CD4-positive, alpha-beta T cell (primary cell): ENCODE measurements at regions not wholly inside any gene's neighbourhood (a gene's known extent, or its start where the extent isn't known, plus 50 kb on each side); places are given as distances from the start of the nearest gene placed in this dataset.

Source experiments
- ATAC-seq: fragments of 200-7000 bp; cut with Tn5 transposase; one replicate; pipeline ENCODE4 v1.10.0; 2022; ENCODE audit warnings: mild to moderate bottlenecking; ENCODE audit not compliant: poor library complexity
- CTCF ChIA-PET: fragments of 350-600 bp; sonication (Branson Sonifier 250); formaldehyde crosslinking; loops from one replicate; lab custom pipeline; 2021; ENCODE audit warnings: antibody characterized with exemption, inconsistent platforms; lab: Charles Lee
- POLR2A ChIA-PET: fragments of 350-600 bp; sonication (Branson Sonifier 250); formaldehyde crosslinking; loops from one replicate; lab custom pipeline; 2021; ENCODE audit warnings: antibody characterized with exemption, inconsistent platforms; lab: Charles Lee
- DNase-seq, 14 experiments: peaks; one replicate each; pipeline ENCODE4 v3.0.0-alpha.2; 2013 to 2020; ENCODE audit warnings: mixed read lengths in 2 of 14
- H3K27ac ChIP-seq, 2 donors: one replicate each; pipeline versions ENCODE4 v1.5.1 to v1.7.0; 2013; ENCODE audit warnings: low read length in 2 of 2, low read depth in 1 of 2, mild to moderate bottlenecking in 1 of 2
- H3K27me3 ChIP-seq, 2 experiments: 1 replicate in 1 of 2; 2 replicates in 1 of 2; pipeline versions ENCODE4 v1.6.1 to v1.7.0; 2013; ENCODE audit warnings: low read length in 2 of 2, control low read depth in 1 of 2, mild to moderate bottlenecking in 1 of 2, moderate library complexity in 1 of 2; ENCODE audit not compliant: insufficient read depth in 2 of 2, control insufficient read depth in 1 of 2
- H3K36me3 ChIP-seq: one replicate; pipeline ENCODE4 v1.6.1; 2013; ENCODE audit warnings: low read length, control low read depth; ENCODE audit not compliant: insufficient read depth
- H3K4me1 ChIP-seq: one replicate; pipeline ENCODE4 v1.6.1; 2013; ENCODE audit warnings: low read length, control low read depth; ENCODE audit not compliant: insufficient read depth
- H3K4me3 ChIP-seq: one replicate; pipeline ENCODE4 v1.5.1; 2013; ENCODE audit warnings: mild to moderate bottlenecking, low read length, moderate library complexity
- H3K9me3 ChIP-seq, 2 experiments: 1 replicate in 1 of 2; 2 replicates in 1 of 2; pipeline versions ENCODE4 v1.6.1 to v1.7.0; 2013; ENCODE audit warnings: low read length in 2 of 2, mild to moderate bottlenecking in 2 of 2, control low read depth in 1 of 2, moderate library complexity in 1 of 2; ENCODE audit not compliant: control insufficient read depth in 1 of 2, insufficient read depth in 1 of 2
- H3K27ac Mint-ChIP-seq: one replicate; pipeline ENCODE4 v1.8.0; 2020; ENCODE audit warnings: mixed read lengths
- H3K27me3 Mint-ChIP-seq: one replicate; pipeline ENCODE4 v1.8.0; 2021; ENCODE audit warnings: mixed read lengths
- H3K36me3 Mint-ChIP-seq: one replicate; pipeline ENCODE4 v1.8.0; 2021; ENCODE audit warnings: low read depth, mixed read lengths
- H3K4me1 Mint-ChIP-seq: one replicate; pipeline ENCODE4 v1.8.0; 2021; ENCODE audit warnings: low read depth, mixed read lengths
- H3K4me3 Mint-ChIP-seq: one replicate; pipeline ENCODE4 v1.8.0; 2020; ENCODE audit warnings: mild to moderate bottlenecking, mixed read lengths
- H3K9me3 Mint-ChIP-seq: one replicate; pipeline ENCODE4 v1.8.0; 2020; ENCODE audit warnings: mixed read lengths
- intact Hi-C, 2 experiments: fragments of 100-400 bp; cut with DNase I in 1 of 2; cut with micrococcal nuclease in 1 of 2; formaldehyde crosslinking; loops; one replicate each; pipeline versions ENCODE4 v1.15.1 to v1.9.0; 2023 to 2025; cut with DNase I, micrococcal nuclease
- TF ChIP-seq, protein P1 (sequence below): fragments of 200-600 bp; IDR thresholded peaks from one replicate; pipeline ENCODE4 v1.8.0; 2022; ENCODE audit warnings: antibody characterized with exemption, mild to moderate bottlenecking

DNA sequence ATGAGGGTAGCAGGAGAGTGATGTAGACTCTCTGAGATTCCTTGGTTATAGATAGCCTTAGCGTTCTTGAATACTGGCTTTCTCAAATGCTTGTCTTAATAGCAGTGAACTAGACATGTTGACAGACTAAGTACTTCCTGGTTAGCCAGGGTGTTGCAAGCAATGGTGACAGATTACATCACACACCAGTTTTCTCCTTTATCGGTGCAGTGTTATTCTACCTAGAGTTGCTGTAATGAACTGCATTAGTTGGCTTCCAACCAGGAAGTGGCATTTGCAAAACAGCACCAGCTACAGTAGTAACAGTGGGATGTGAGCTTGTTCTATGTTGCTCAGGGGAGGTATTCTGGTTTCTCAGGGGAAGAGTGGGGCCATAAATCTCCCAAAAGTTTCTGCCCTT is 582.2 kb upstream of the DDX18 start:
- Mint-ChIP-seq H3K36me3 (no peaks in the 10 kb centered on the region), H3K27ac (no peak overlapping the region), H3K4me1 (no peaks in the 10 kb centered on the region), H3K9me3 (peaks cover 21% of the 10 kb centered on the region), H3K4me3 (no peak overlapping the region), H3K27me3 (no peaks in the 10 kb centered on the region)
- CTCF ChIA-PET = no interaction called here
- no peaks in the 10 kb centered on the region for H3K36me3 ChIP-seq
- intact Hi-C loops = no loop called here
- peaks cover 8 to 9% of the 10 kb centered on the region in 2 experiments for H3K9me3 ChIP-seq
- H3K27me3 ChIP-seq = no peaks in the 10 kb centered on the region
- no peaks in the 10 kb centered on the region for H3K4me1 ChIP-seq
- DNase-seq (no peak), ATAC-seq (no peak)
- H3K27ac ChIP-seq = no peak overlapping the region
- TF ChIP-seq, protein P1, sequence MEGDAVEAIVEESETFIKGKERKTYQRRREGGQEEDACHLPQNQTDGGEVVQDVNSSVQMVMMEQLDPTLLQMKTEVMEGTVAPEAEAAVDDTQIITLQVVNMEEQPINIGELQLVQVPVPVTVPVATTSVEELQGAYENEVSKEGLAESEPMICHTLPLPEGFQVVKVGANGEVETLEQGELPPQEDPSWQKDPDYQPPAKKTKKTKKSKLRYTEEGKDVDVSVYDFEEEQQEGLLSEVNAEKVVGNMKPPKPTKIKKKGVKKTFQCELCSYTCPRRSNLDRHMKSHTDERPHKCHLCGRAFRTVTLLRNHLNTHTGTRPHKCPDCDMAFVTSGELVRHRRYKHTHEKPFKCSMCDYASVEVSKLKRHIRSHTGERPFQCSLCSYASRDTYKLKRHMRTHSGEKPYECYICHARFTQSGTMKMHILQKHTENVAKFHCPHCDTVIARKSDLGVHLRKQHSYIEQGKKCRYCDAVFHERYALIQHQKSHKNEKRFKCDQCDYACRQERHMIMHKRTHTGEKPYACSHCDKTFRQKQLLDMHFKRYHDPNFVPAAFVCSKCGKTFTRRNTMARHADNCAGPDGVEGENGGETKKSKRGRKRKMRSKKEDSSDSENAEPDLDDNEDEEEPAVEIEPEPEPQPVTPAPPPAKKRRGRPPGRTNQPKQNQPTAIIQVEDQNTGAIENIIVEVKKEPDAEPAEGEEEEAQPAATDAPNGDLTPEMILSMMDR = no peak
- H3K4me3 ChIP-seq = no peak overlapping the region
- POLR2A ChIA-PET = no interaction called here

- Mint-ChIP-seq H3K9me3 (peaks cover 17% of the 10 kb centered on the region), H3K4me1 (no peaks in the 10 kb centered on the region), H3K36me3 (no peaks in the 10 kb centered on the region), H3K4me3 (no peak overlapping the region), H3K27me3 (no peaks in the 10 kb centered on the region), H3K27ac (no peak overlapping the region)
- Histone ChIP-seq H3K27ac (no peak overlapping the region), H3K27me3 (no peaks in the 10 kb centered on the region), H3K36me3 (no peaks in the 10 kb centered on the region), H3K4me3 (no peak overlapping the region), H3K4me1 (no peaks in the 10 kb centered on the region), H3K9me3 (no peaks in the 10 kb centered on the region)
- ChIA-PET CTCF (no interaction called here), POLR2A (no interaction called here)
- TF ChIP-seq, protein P1 = no peak
- ATAC-seq (no peak), DNase-seq (no peak)
- intact Hi-C loops = no loop called here
Measured at GRCh38 chr2:117257362-117257761, 557.1 kb upstream of the DDX18 start.

DNA sequence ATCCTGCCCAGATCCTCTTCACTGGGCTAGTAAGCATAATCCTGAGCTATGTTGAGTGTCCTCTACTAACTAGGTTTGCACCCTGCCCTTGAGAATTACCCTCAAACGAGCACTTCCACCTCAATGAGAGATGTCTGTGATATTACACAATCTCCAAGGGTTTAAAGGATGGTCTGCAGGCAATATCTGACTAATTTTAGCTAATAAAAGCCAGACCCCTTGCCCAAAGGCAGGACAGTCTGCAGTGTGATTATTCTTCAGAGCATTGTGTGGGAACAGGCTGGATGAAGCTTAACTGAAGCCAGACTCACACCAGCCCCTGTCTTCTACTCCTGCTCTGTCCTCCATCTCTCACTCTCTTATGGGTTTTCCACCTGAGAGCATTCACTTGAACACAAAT is 544.9 kb upstream of the DDX18 start:
- TF ChIP-seq, protein P1 = no peak

More for the DNA sequence above, 544.9 kb upstream of the DDX18 start:
- Mint-ChIP-seq H3K27me3 (no peaks in the 10 kb centered on the region), H3K27ac (no peak overlapping the region), H3K36me3 (no peaks in the 10 kb centered on the region), H3K4me1 (no peaks in the 10 kb centered on the region), H3K4me3 (no peak overlapping the region), H3K9me3 (peaks cover 13% of the 10 kb centered on the region)
- ATAC-seq (no peak), DNase-seq (no peak)
- Histone ChIP-seq H3K4me3 (no peak overlapping the region), H3K9me3 (peaks cover 0 to 3% of the 10 kb centered on the region in 2 experiments), H3K36me3 (no peaks in the 10 kb centered on the region), H3K4me1 (no peaks in the 10 kb centered on the region), H3K27ac (no peak overlapping the region), H3K27me3 (no peaks in the 10 kb centered on the region)
- ChIA-PET POLR2A (no interaction called here), CTCF (no interaction called here)
- intact Hi-C loops = no loop called here
